ENCODE measurements at regions not wholly inside any gene's neighbourhood (a gene's known extent, or its start where the extent isn't known, plus 50 kb on each side); places are given as distances from the start of the nearest gene placed in this dataset.

GRCh38 chr11:42774567-42774966, 537.2 kb upstream of the API5 start:
- TF ChIP-seq EZH2 (IDR thresholded peaks at IDR 0.05; ENCODE audit: insufficient read depth, low read length): no peak
- TF ChIP-seq CTCF (IDR thresholded peaks at IDR 0.05; ENCODE audit: insufficient read depth, low read depth, low read length): no peak
